K562 (cell line): ENCODE measurements at regions not wholly inside any gene's neighbourhood (a gene's known extent, or its start where the extent isn't known, plus 50 kb on each side); places are given as distances from the start of the nearest gene placed in this dataset.

Experiments used
- FUS ChIP-seq: fragments of 200-400 bp; formaldehyde crosslinking; optimal IDR thresholded peaks from 2 replicates; pipeline ENCODE3; 2017; ENCODE audit warnings: low read depth, low read length
- TSC22D4 ChIP-seq: fragments of 450-650 bp; IDR thresholded peaks from 2 replicates; pipeline ENCODE4 v1.6.1; 2016; ENCODE audit warnings: missing genetic modification characterization, missing biosample characterization, control low read depth
- ZBTB43 ChIP-seq: sonication (generic); formaldehyde crosslinking; IDR thresholded peaks from 2 replicates; pipeline ENCODE4 v1.8.0; 2023; ENCODE audit warnings: mild to moderate bottlenecking, missing genetic modification reagents
- ZFP91 ChIP-seq: sonication (generic); formaldehyde crosslinking; IDR thresholded peaks from 2 replicates; pipeline ENCODE4 v1.8.0; 2022; ENCODE audit warnings: mild to moderate bottlenecking, missing genetic modification reagents
- ZKSCAN1 ChIP-seq: fragments of 150-350 bp; IDR thresholded peaks from 2 replicates; pipeline ENCODE4 v1.6.1; 2016; ENCODE audit warnings: low read depth, low read length
- ZNF133 ChIP-seq: fragments of 250-450 bp; sonication (Bioruptor Pico); IDR thresholded peaks from 2 replicates; pipeline ENCODE4 v1.4.0; 2020; ENCODE audit warnings: mild to moderate bottlenecking
- ZNF217 ChIP-seq: sonication (generic); formaldehyde crosslinking; IDR thresholded peaks from 2 replicates; pipeline ENCODE4 v1.8.0; 2022; ENCODE audit warnings: mild to moderate bottlenecking, missing genetic modification reagents
- ZNF253 ChIP-seq: fragments of 250-450 bp; sonication (Bioruptor Pico); conservative IDR thresholded peaks from 2 replicates; pipeline ENCODE4 v1.6.1; 2021; ENCODE audit warnings: mild to moderate bottlenecking

DNA sequence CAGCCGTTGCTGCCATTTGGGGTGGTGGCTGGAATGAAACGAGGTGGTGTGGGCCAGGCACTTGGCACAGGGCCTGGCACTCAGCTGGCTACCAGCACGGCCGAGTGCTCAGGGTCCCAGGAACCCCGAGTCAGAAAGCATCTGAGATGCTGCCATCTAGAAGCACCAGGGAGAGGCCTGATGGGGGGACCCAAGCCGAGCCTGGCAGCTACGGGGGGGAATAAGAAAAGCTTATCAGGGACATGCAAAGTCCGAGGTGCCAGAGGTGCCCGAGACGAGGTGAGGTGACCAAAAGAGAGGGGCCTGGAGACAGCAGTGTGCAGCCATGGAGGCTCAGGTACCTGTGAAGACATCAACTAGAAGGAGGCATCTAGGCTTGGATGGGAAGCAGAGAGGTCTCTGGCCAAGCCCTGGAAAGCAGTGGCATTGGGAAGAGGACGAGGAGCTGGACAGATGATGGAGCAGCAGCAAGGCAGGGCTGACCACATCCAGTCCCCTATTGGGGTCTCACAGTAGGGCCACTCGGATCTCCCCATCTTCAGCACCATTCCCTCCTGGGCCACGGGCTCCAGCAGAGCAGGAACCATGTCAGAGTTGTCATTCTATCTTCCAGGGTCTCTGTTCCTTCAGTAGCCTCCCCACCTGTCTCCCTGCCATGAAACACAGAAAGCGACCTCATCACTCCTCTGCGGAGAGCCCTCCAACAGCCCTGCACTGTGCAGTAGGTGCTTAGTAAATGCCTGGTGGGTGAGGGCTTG lies 59.3 kb upstream of the DIO3 start (continued):
- no peak for TF ChIP-seq ZFP91 (CRISPR knock-in tag)
- TF ChIP-seq TSC22D4 (tag): no peak
- TF ChIP-seq ZKSCAN1: no peak
- no peak for TF ChIP-seq ZNF133
- TF ChIP-seq FUS: no peak
- no peak for TF ChIP-seq ZNF253 (CRISPR knock-in tag)
- no peak for TF ChIP-seq ZBTB43 (CRISPR knock-in tag)
- no peak for TF ChIP-seq ZNF217
